Stomach (tissue), 4 donors: ENCODE measurements at regions not wholly inside any gene's neighbourhood (a gene's known extent, or its start where the extent isn't known, plus 50 kb on each side); places are given as distances from the start of the nearest gene placed in this dataset.

Source experiments
- CTCF ChIP-seq, 7 experiments: fragments of 450-650 bp in 4 of 7; fragments of 200-600 bp in 3 of 7; sonication (generic) in 3 of 7; IDR thresholded peaks; one replicate each; pipeline ENCODE4 v1.5.1; 2016 to 2019; ENCODE audit warnings: antibody characterized with exemption in 7 of 7, control low read depth in 2 of 7, mild to moderate bottlenecking in 1 of 7
- POLR2A ChIP-seq, 4 donors: fragments of 450-650 bp; IDR thresholded peaks; one replicate each; pipeline ENCODE4 v1.6.1; 2016; ENCODE audit warnings: antibody characterized with exemption in 4 of 4, control low read depth in 2 of 4, mild to moderate bottlenecking in 1 of 4, moderate library complexity in 1 of 4

GRCh38 chr15:98164986-98165385, 204.5 kb downstream of the ARRDC4 start:
- TF ChIP-seq CTCF (IDR thresholded peaks at IDR 0.05) (no peak), POLR2A (IDR thresholded peaks at IDR 0.05) (no peak)
